ENCODE measurements at regions not wholly inside any gene's neighbourhood (a gene's known extent, or its start where the extent isn't known, plus 50 kb on each side); places are given as distances from the start of the nearest gene placed in this dataset.

DNA sequence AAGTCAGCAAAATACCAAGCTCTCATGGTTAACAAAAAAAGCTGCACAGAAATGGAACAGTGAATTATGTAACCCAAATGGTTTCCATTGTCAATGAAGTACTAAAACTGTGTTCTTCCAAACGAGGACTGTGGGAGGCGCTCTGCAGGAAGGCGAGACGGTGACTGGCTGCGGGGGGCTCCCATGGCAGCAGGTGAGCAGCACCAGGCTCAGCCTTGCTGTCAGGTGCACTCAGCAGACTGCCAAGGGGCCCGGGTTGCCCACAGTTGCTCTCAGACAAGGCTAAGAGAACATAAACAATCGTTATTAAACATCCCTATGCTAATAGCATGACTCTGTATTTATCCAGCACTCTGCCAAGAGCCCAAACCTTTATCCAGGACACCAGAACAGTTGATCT is 630.3 kb upstream of the ARID1B start:
- no peak overlapping the region for H4K8ac ChIP-seq (ENCODE audit: low read length)
- no peak overlapping the region for H3K27ac ChIP-seq (ENCODE audit: low read length, poor library complexity, severe bottlenecking)
- H2BK12ac ChIP-seq (ENCODE audit: low read length in 2 of 2): no peak overlapping the region
- H3K4me3 ChIP-seq (ENCODE audit: insufficient read depth in 1 of 2, low read depth in 1 of 2, low read length in 2 of 2): no peak overlapping the region
- H4K91ac ChIP-seq (ENCODE audit: low read length): no peak overlapping the region
- no peaks in the 10 kb centered on the region for H3K4me1 ChIP-seq (ENCODE audit: control insufficient read depth, insufficient read depth, low read depth, low read length)
- no peak overlapping the region for H2BK15ac ChIP-seq (ENCODE audit: low read depth, poor library complexity, severe bottlenecking)
- H3K4ac ChIP-seq (ENCODE audit: low read depth in 1 of 2, low read length in 2 of 2): no peak overlapping the region
- no peak overlapping the region for H2AFZ ChIP-seq (ENCODE audit: low read depth, low read length)
- peaks cover 43% of the 10 kb centered on the region for H3K9me3 ChIP-seq (ENCODE audit: control insufficient read depth, low read length)
- WGBS: 65% methylated on average over 7 of the region's 7 CpGs
- no peak overlapping the region for H2AK5ac ChIP-seq (ENCODE audit: low read length, severe bottlenecking)
- H2BK120ac ChIP-seq (ENCODE audit: low read depth, low read length): no peak overlapping the region
- H3K79me1 ChIP-seq (replicated peaks; ENCODE audit: low read length, poor library complexity, severe bottlenecking): no peaks in the 10 kb centered on the region
- no peak overlapping the region for H3K18ac ChIP-seq (ENCODE audit: low read depth in 1 of 2, low read length in 2 of 2)
- H3K27me3 ChIP-seq (ENCODE audit: control insufficient read depth in 1 of 2, insufficient read depth in 1 of 2, low read length in 2 of 2): no peaks in the 10 kb centered on the region
- no peak overlapping the region for H3K9ac ChIP-seq (ENCODE audit: low read length)
- no peak overlapping the region for H3K14ac ChIP-seq (ENCODE audit: low read length in 2 of 2)
- H3K23ac ChIP-seq (ENCODE audit: low read length in 2 of 2): no peak overlapping the region
- no peak for DNase-seq
- H3K36me3 ChIP-seq (ENCODE audit: control insufficient read depth in 1 of 2, insufficient read depth in 2 of 2, low read depth in 1 of 2, low read length in 2 of 2): no peaks in the 10 kb centered on the region
- H2BK5ac ChIP-seq (ENCODE audit: low read depth, low read length, poor library complexity, severe bottlenecking): no peak overlapping the region
- no peak overlapping the region for H3K4me2 ChIP-seq (ENCODE audit: low read length, poor library complexity, severe bottlenecking)

DNA sequence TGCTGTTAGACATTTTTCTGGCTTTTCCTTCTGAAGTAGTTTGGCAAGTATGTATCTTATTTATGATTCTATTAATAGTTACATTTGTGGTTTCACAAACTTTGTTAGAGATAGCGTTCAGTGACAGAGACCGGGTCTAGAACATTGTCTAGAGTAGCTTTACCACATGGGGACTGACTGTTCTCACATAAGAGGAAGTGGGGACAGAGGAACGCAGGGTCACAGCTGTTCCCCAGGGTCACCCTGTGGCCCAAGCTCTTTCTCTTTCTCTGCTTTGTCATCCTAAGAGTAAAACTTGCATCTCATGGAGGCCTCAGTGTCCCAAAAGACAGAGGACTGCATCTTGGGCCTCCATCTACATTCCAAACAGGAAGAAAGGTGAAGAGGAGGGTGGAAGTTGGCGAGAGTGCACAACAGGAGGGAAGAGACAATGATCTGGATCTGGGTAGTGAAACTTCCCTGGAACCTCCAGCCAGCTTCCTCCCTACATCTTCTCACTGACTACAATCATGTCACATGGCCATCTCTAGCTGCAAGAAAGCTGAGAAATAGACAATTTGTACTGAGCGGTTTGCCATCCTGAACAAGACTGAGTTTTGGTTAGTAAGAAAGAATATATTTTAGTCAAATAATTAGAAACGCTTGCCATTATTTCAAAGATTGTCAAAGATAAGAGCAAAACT is 645.8 kb upstream of the ARID1B start:
- 71% methylated on average over 3 of the region's 6 CpGs for WGBS
- H2BK12ac ChIP-seq (ENCODE audit: low read length in 2 of 2): no peak overlapping the region
- H3K4me2 ChIP-seq (ENCODE audit: low read length, poor library complexity, severe bottlenecking): no peak overlapping the region
- no peaks in the 10 kb centered on the region for H3K4me1 ChIP-seq (ENCODE audit: control insufficient read depth, insufficient read depth, low read depth, low read length)
- no peak for DNase-seq
- H3K23ac ChIP-seq (ENCODE audit: low read length in 2 of 2): no peak overlapping the region
- H3K4ac ChIP-seq (ENCODE audit: low read depth in 1 of 2, low read length in 2 of 2): no peak overlapping the region
- no peak overlapping the region for H3K27ac ChIP-seq (ENCODE audit: low read length, poor library complexity, severe bottlenecking)
- no peak overlapping the region for H4K8ac ChIP-seq (ENCODE audit: low read length)
- no peak overlapping the region for H3K18ac ChIP-seq (ENCODE audit: low read depth in 1 of 2, low read length in 2 of 2)
- no peak overlapping the region for H3K4me3 ChIP-seq (ENCODE audit: insufficient read depth in 1 of 2, low read depth in 1 of 2, low read length in 2 of 2)
- peaks cover 17% of the 10 kb centered on the region for H3K9me3 ChIP-seq (ENCODE audit: control insufficient read depth, low read length)
- H2BK5ac ChIP-seq (ENCODE audit: low read depth, low read length, poor library complexity, severe bottlenecking): no peak overlapping the region
- no peak overlapping the region for H2AK5ac ChIP-seq (ENCODE audit: low read length, severe bottlenecking)
- H2AFZ ChIP-seq (ENCODE audit: low read depth, low read length): no peak overlapping the region
- no peaks in the 10 kb centered on the region for H3K27me3 ChIP-seq (ENCODE audit: control insufficient read depth in 1 of 2, insufficient read depth in 1 of 2, low read length in 2 of 2)
- H3K36me3 ChIP-seq (ENCODE audit: control insufficient read depth in 1 of 2, insufficient read depth in 2 of 2, low read depth in 1 of 2, low read length in 2 of 2): no peaks in the 10 kb centered on the region
- no peaks in the 10 kb centered on the region for H3K79me1 ChIP-seq (replicated peaks; ENCODE audit: low read length, poor library complexity, severe bottlenecking)
- no peak overlapping the region for H2BK120ac ChIP-seq (ENCODE audit: low read depth, low read length)
- no peak overlapping the region for H2BK15ac ChIP-seq (ENCODE audit: low read depth, poor library complexity, severe bottlenecking)
- no peak overlapping the region for H3K14ac ChIP-seq (ENCODE audit: low read length in 2 of 2)
- H3K9ac ChIP-seq (ENCODE audit: low read length): no peak overlapping the region
- H4K91ac ChIP-seq (ENCODE audit: low read length): no peak overlapping the region

DNA sequence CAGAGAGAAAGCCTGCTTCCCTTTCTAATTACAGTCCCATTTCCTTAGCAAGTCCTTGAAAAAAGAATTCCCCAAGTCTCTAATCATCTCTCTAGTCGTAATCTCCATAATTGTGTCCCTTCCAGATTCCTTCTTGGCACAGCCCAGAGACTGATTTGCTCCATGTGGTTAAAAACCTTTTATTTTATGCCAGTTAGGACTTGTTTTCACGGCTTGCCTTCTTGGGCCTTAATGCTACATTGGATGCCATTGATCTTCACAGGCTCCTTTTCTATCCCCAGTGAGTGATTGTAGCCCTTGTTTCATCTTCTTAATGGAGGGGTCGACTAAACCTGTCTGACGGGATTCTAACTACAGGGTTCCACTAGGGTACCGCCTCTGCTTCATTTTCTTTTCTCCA is 650.6 kb upstream of the ARID1B start:
- H3K4me1 ChIP-seq (ENCODE audit: control insufficient read depth, insufficient read depth, low read depth, low read length): no peaks in the 10 kb centered on the region
- no peak overlapping the region for H3K4me2 ChIP-seq (ENCODE audit: low read length, poor library complexity, severe bottlenecking)
- H3K9me3 ChIP-seq (ENCODE audit: control insufficient read depth, low read length): peaks cover 11% of the 10 kb centered on the region
- H4K8ac ChIP-seq (ENCODE audit: low read length): no peak overlapping the region
- no peak overlapping the region for H2BK5ac ChIP-seq (ENCODE audit: low read depth, low read length, poor library complexity, severe bottlenecking)
- H3K27ac ChIP-seq (ENCODE audit: low read length, poor library complexity, severe bottlenecking): no peak overlapping the region
- DNase-seq: no peak
- H2AK5ac ChIP-seq (ENCODE audit: low read length, severe bottlenecking): no peak overlapping the region
- 62% methylated on average over 3 of the region's 5 CpGs for WGBS
- no peaks in the 10 kb centered on the region for H3K79me1 ChIP-seq (replicated peaks; ENCODE audit: low read length, poor library complexity, severe bottlenecking)
- no peak overlapping the region for H3K23ac ChIP-seq (ENCODE audit: low read length in 2 of 2)
- H3K36me3 ChIP-seq (ENCODE audit: control insufficient read depth in 1 of 2, insufficient read depth in 2 of 2, low read depth in 1 of 2, low read length in 2 of 2): no peaks in the 10 kb centered on the region
- no peak overlapping the region for H3K4me3 ChIP-seq (ENCODE audit: insufficient read depth in 1 of 2, low read depth in 1 of 2, low read length in 2 of 2)
- no peak overlapping the region for H2AFZ ChIP-seq (ENCODE audit: low read depth, low read length)
- no peak overlapping the region for H3K9ac ChIP-seq (ENCODE audit: low read length)
- no peaks in the 10 kb centered on the region for H3K27me3 ChIP-seq (ENCODE audit: control insufficient read depth in 1 of 2, insufficient read depth in 1 of 2, low read length in 2 of 2)
- no peak overlapping the region for H3K14ac ChIP-seq (ENCODE audit: low read length in 2 of 2)
- H3K18ac ChIP-seq (ENCODE audit: low read depth in 1 of 2, low read length in 2 of 2): no peak overlapping the region
- H3K4ac ChIP-seq (ENCODE audit: low read depth in 1 of 2, low read length in 2 of 2): no peak overlapping the region
- H2BK15ac ChIP-seq (ENCODE audit: low read depth, poor library complexity, severe bottlenecking): no peak overlapping the region
- H2BK12ac ChIP-seq (ENCODE audit: low read length in 2 of 2): no peak overlapping the region
- H4K91ac ChIP-seq (ENCODE audit: low read length): no peak overlapping the region
- H2BK120ac ChIP-seq (ENCODE audit: low read depth, low read length): no peak overlapping the region

DNA sequence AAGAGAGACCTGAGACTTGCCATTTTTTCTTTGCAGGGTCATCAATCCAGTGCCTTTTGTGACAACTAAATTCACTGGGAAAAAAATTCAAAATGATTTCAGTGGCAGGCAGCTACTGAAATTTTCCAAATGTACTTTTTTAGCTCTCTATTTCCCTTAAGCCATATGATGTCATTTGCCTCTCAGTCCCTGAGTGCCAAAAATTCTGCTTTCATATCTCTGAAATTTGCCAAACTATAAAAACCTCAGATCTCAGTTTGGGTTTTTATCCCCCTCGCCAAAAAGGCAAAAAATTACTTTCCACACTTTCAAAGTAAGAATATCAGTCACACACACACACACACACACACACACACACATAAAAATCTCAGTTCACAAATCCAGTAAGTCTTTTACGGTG is 651.3 kb upstream of the ARID1B start:
- Histone ChIP-seq H2BK12ac (ENCODE audit: low read length in 2 of 2) (no peak overlapping the region), H3K4me1 (ENCODE audit: control insufficient read depth, insufficient read depth, low read depth, low read length) (no peaks in the 10 kb centered on the region), H3K4me3 (ENCODE audit: insufficient read depth in 1 of 2, low read depth in 1 of 2, low read length in 2 of 2) (no peak overlapping the region), H3K4me2 (ENCODE audit: low read length, poor library complexity, severe bottlenecking) (no peak overlapping the region), H3K23ac (ENCODE audit: low read length in 2 of 2) (no peak overlapping the region), H4K91ac (ENCODE audit: low read length) (no peak overlapping the region), H2AFZ (ENCODE audit: low read depth, low read length) (no peak overlapping the region), H2BK15ac (ENCODE audit: low read depth, poor library complexity, severe bottlenecking) (no peak overlapping the region), H3K18ac (ENCODE audit: low read depth in 1 of 2, low read length in 2 of 2) (no peak overlapping the region), H3K9ac (ENCODE audit: low read length) (no peak overlapping the region), H3K27me3 (ENCODE audit: control insufficient read depth in 1 of 2, insufficient read depth in 1 of 2, low read length in 2 of 2) (no peaks in the 10 kb centered on the region), H3K27ac (ENCODE audit: low read length, poor library complexity, severe bottlenecking) (no peak overlapping the region), H2AK5ac (ENCODE audit: low read length, severe bottlenecking) (no peak overlapping the region), H3K9me3 (ENCODE audit: control insufficient read depth, low read length) (peaks cover 8% of the 10 kb centered on the region), H2BK120ac (ENCODE audit: low read depth, low read length) (no peak overlapping the region), H4K8ac (ENCODE audit: low read length) (no peak overlapping the region), H3K36me3 (ENCODE audit: control insufficient read depth in 1 of 2, insufficient read depth in 2 of 2, low read depth in 1 of 2, low read length in 2 of 2) (no peaks in the 10 kb centered on the region), H3K4ac (ENCODE audit: low read depth in 1 of 2, low read length in 2 of 2) (no peak overlapping the region), H3K14ac (ENCODE audit: low read length in 2 of 2) (no peak overlapping the region), H2BK5ac (ENCODE audit: low read depth, low read length, poor library complexity, severe bottlenecking) (no peak overlapping the region), H3K79me1 (replicated peaks; ENCODE audit: low read length, poor library complexity, severe bottlenecking) (no peaks in the 10 kb centered on the region)
- no peak for DNase-seq
- WGBS: 93% methylated on average over 2 of the region's 2 CpGs
